A549 (cell line): ENCODE measurements at regions not wholly inside any gene's neighbourhood (a gene's known extent, or its start where the extent isn't known, plus 50 kb on each side); places are given as distances from the start of the nearest gene placed in this dataset.
A peak's percentile ranks its signal among the peaks of the same experiment; 100 is the strongest.

Experiments used
- ATAC-seq, 2 experiments: fragments of 200-7000 bp in 1 of 2; fragments of >200 bp in 1 of 2; cut with Nextera tagmentation in 1 of 2; cut with Tn5 transposase in 1 of 2; 3 replicates each; pipeline versions ENCODE4 v1.8.0 to v1.9.1; 2018 to 2020; ENCODE audit warnings: mild to moderate bottlenecking in 1 of 2, moderate library complexity in 1 of 2
- CTCF ChIA-PET: fragments of 300-600 bp; sonication (Branson Sonifier 250); formaldehyde crosslinking; extraction: SDS; loops from one replicate; lab custom pipeline; 2021; ENCODE audit warnings: antibody characterized with exemption, inconsistent platforms; lab: Yijun Ruan, JAX
- POLR2A ChIA-PET: fragments of 350-600 bp; formaldehyde crosslinking; extraction: SDS; loops from one replicate; lab custom pipeline; 2021; ENCODE audit warnings: antibody characterized with exemption, inconsistent platforms; lab: Yijun Ruan, JAX
- DNase-seq, 2 experiments: peaks; one replicate each; pipeline versions ENCODE4 v3.0.0 to v3.0.0-alpha.2; 2011 to 2016; ENCODE audit warnings: low read depth in 1 of 2, low spot score in 1 of 2
- FAIRE-seq: peaks from 2 replicates; lab custom pipeline; 2011; peaks lifted over from hg19 to GRCh38; lab: Jason Lieb, UNC
- H3K27ac ChIP-seq, 2 experiments: fragments of >200 bp; sonication (Bioruptor Twin); formaldehyde crosslinking; 3 replicates each; pipeline ENCODE4 v1.5.1; 2016 to 2017
- H3K4me1 ChIP-seq: fragments of >200 bp; sonication (Bioruptor Twin); formaldehyde crosslinking; 3 replicates; pipeline ENCODE4 v1.6.1; 2016
- H3K4me2 ChIP-seq: fragments of >200 bp; sonication (Bioruptor Twin); formaldehyde crosslinking; 3 replicates; pipeline ENCODE4 v1.6.1; 2016
- H3K4me3 ChIP-seq: fragments of >200 bp; sonication (Bioruptor Twin); formaldehyde crosslinking; 3 replicates; pipeline ENCODE4 v1.5.1; 2016
- H3K9me3 ChIP-seq: fragments of >200 bp; sonication (Bioruptor Twin); formaldehyde crosslinking; 3 replicates; pipeline ENCODE4 v1.6.1; 2016
- CBX2 ChIP-seq: fragments of 200-600 bp; sonication (generic); IDR thresholded peaks from 2 replicates; pipeline ENCODE4 v1.6.1; 2016; ENCODE audit warnings: low read depth, mild to moderate bottlenecking, borderline replicate concordance
- CBX8 ChIP-seq: fragments of 200-600 bp; sonication (generic); IDR thresholded peaks from 2 replicates; pipeline ENCODE4 v1.6.1; 2016
- CEBPB ChIP-seq, 2 experiments: fragments of >200 bp in 1 of 2; sonication (Bioruptor Twin) in 1 of 2; formaldehyde crosslinking in 1 of 2; IDR thresholded peaks; 2 replicates each; pipeline ENCODE4 v1.6.1; 2012 to 2016
- CHD2 ChIP-seq: fragments of 150-350 bp; IDR thresholded peaks from 2 replicates; pipeline ENCODE4 v1.6.1; 2014; ENCODE audit warnings: low read length; ENCODE audit not compliant: partially characterized antibody
- CHD4 ChIP-seq: fragments of 200-600 bp; sonication (generic); IDR thresholded peaks from 2 replicates; pipeline ENCODE4 v1.6.1; 2016; ENCODE audit warnings: antibody characterized with exemption, mild to moderate bottlenecking, borderline replicate concordance
- EHMT2 ChIP-seq: fragments of 200-600 bp; sonication (generic); IDR thresholded peaks from 2 replicates; pipeline ENCODE4 v1.6.1; 2016; ENCODE audit warnings: antibody characterized with exemption, low read depth, mild to moderate bottlenecking, moderate library complexity
- EP300 ChIP-seq, 2 experiments: fragments of >200 bp; sonication (Bioruptor Twin); formaldehyde crosslinking; IDR thresholded peaks; 2 replicates in 1 of 2; 3 replicates in 1 of 2; pipeline ENCODE4 v1.6.1; 2016 to 2017
- FOSL2 ChIP-seq, 2 experiments: fragments of 450-650 bp in 1 of 2; fragments of >200 bp in 1 of 2; sonication (Bioruptor Twin) in 1 of 2; formaldehyde crosslinking; IDR thresholded peaks; 2 replicates each; pipeline versions ENCODE4 v1.5.0 to v1.6.1; 2016 to 2020; ENCODE audit warnings: mild to moderate bottlenecking in 1 of 2, moderate library complexity in 1 of 2
- HOXA7 ChIP-seq: fragments of 250-450 bp; sonication (Bioruptor Pico); IDR thresholded peaks from 2 replicates; pipeline ENCODE4 v1.5.0; 2020; ENCODE audit warnings: mild to moderate bottlenecking, moderate library complexity
- HOXB5 ChIP-seq: fragments of 250-450 bp; sonication (Bioruptor Pico); IDR thresholded peaks from 2 replicates; pipeline ENCODE4 v1.5.0; 2020; ENCODE audit warnings: mild to moderate bottlenecking, moderate library complexity
- KDM5A ChIP-seq: fragments of 200-600 bp; sonication (generic); IDR thresholded peaks from 2 replicates; pipeline ENCODE4 v1.6.1; 2016; ENCODE audit warnings: antibody characterized with exemption, mild to moderate bottlenecking
- MYC ChIP-seq: IDR thresholded peaks from 2 replicates; pipeline ENCODE4 v1.6.1; 2012; ENCODE audit warnings: mild to moderate bottlenecking, inconsistent platforms, low read length, improper control_type of control experiment, borderline replicate concordance
- NR3C1 ChIP-seq: fragments of >200 bp; sonication (Bioruptor Twin); formaldehyde crosslinking; IDR thresholded peaks from 3 replicates; pipeline ENCODE4 v1.6.1; 2017
- PHF8 ChIP-seq: fragments of 200-600 bp; sonication (generic); IDR thresholded peaks from 2 replicates; pipeline ENCODE4 v1.6.1; 2016; ENCODE audit warnings: low read depth, mild to moderate bottlenecking, antibody characterized with exemption, moderate library complexity, borderline replicate concordance
- POLR2AphosphoS2 ChIP-seq: conservative IDR thresholded peaks from 2 replicates; pipeline ENCODE4 v1.6.1; 2012; ENCODE audit warnings: low read length, improper control_type of control experiment, inconsistent platforms
- RARB ChIP-seq: fragments of 250-450 bp; sonication (Bioruptor Pico); IDR thresholded peaks from 2 replicates; pipeline ENCODE4 v1.8.0; 2021; ENCODE audit warnings: mild to moderate bottlenecking, moderate library complexity
- SREBF2 ChIP-seq: fragments of 450-650 bp; IDR thresholded peaks from 2 replicates; pipeline ENCODE4 v1.6.1; 2014; ENCODE audit warnings: mild to moderate bottlenecking, moderate library complexity
- TFCP2L1 ChIP-seq: fragments of 250-450 bp; sonication (Bioruptor Pico); IDR thresholded peaks from 2 replicates; pipeline ENCODE4 v1.5.0; 2021; ENCODE audit warnings: mild to moderate bottlenecking
- ZNF302 ChIP-seq: fragments of 250-450 bp; sonication (Bioruptor Pico); IDR thresholded peaks from 2 replicates; pipeline ENCODE4 v1.9.0; 2021; ENCODE audit warnings: inconsistent platforms, mild to moderate bottlenecking, moderate library complexity
- WGBS: methylation state at CpG from one replicate; pipeline ENCODE4 v1.1.6; 2017; ENCODE audit errors: missing lambda C conversion rate; 5-methylcytosine and 5-hydroxymethylcytosine counted together
- TF ChIP-seq, protein P1 (sequence below): fragments of 200-600 bp; sonication (generic); IDR thresholded peaks from 2 replicates; pipeline ENCODE4 v1.6.1; 2016; ENCODE audit warnings: antibody characterized with exemption, mild to moderate bottlenecking, moderate library complexity
- TF ChIP-seq, protein P2 (sequence below): fragments of 250-450 bp; sonication (Bioruptor Pico); IDR thresholded peaks from 2 replicates; pipeline ENCODE4 v1.5.0; 2021; ENCODE audit warnings: mild to moderate bottlenecking, moderate library complexity, borderline replicate concordance
- TF ChIP-seq, protein P3 (sequence below): fragments of 250-450 bp; sonication (Bioruptor Pico); IDR thresholded peaks from 2 replicates; pipeline ENCODE4 v1.5.0; 2020; ENCODE audit warnings: low read depth, mild to moderate bottlenecking, moderate library complexity
- TF ChIP-seq, protein P4 (sequence below): fragments of 150-350 bp; IDR thresholded peaks from 2 replicates; pipeline ENCODE4 v1.6.1; 2014; ENCODE audit warnings: low read depth, mild to moderate bottlenecking, low read length
- TF ChIP-seq, protein P5 (sequence below): fragments of 450-650 bp; IDR thresholded peaks from 2 replicates; pipeline ENCODE4 v1.6.1; 2014; ENCODE audit warnings: antibody characterized with exemption

DNA sequence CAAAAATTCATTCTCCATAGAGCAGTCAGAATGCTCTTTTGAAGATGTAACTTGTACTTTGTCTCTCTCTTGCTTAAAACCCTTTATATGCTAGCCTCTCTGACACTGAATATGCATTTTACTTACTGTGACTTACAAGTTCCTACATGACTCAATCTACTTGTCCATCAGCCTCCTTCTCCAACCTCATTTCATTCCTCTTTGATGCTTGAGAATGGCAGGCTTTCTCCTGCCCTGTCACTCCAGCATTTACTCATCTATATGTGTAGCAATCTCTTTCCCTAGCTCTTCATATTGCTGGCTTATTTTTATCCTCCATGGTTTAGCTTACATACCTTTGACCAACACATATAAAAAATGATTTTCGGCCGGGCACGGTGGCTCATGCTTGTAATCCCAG is 561.9 kb downstream of the CCER1 start:
- CTCF ChIA-PET = interaction anchor here (0.9 kb wide), 1 partner anchor 15 kb away, joined by 4 read pairs; no protein-coding TSS in a partner anchor
- DNase-seq (no peak), FAIRE-seq (no peak), ATAC-seq (no peak)
- H3K4me3 ChIP-seq = no peak overlapping the region
- no peak overlapping the region for H3K27ac ChIP-seq
- no peaks in the 10 kb centered on the region for H3K4me1 ChIP-seq
- WGBS = 73% methylated on average over 3 of the region's 3 CpGs
- no peak overlapping the region for H3K4me2 ChIP-seq
- H3K9me3 ChIP-seq = peaks cover 21% of the 10 kb centered on the region
- no peak for TF ChIP-seq CEBPB (IDR thresholded peaks at IDR 0.05)
- TF ChIP-seq HOXB5 (CRISPR knock-in tag) = no peak
- TF ChIP-seq CHD4 = no peak
- TF ChIP-seq CHD2 = no peak
- TF ChIP-seq, protein P1, sequence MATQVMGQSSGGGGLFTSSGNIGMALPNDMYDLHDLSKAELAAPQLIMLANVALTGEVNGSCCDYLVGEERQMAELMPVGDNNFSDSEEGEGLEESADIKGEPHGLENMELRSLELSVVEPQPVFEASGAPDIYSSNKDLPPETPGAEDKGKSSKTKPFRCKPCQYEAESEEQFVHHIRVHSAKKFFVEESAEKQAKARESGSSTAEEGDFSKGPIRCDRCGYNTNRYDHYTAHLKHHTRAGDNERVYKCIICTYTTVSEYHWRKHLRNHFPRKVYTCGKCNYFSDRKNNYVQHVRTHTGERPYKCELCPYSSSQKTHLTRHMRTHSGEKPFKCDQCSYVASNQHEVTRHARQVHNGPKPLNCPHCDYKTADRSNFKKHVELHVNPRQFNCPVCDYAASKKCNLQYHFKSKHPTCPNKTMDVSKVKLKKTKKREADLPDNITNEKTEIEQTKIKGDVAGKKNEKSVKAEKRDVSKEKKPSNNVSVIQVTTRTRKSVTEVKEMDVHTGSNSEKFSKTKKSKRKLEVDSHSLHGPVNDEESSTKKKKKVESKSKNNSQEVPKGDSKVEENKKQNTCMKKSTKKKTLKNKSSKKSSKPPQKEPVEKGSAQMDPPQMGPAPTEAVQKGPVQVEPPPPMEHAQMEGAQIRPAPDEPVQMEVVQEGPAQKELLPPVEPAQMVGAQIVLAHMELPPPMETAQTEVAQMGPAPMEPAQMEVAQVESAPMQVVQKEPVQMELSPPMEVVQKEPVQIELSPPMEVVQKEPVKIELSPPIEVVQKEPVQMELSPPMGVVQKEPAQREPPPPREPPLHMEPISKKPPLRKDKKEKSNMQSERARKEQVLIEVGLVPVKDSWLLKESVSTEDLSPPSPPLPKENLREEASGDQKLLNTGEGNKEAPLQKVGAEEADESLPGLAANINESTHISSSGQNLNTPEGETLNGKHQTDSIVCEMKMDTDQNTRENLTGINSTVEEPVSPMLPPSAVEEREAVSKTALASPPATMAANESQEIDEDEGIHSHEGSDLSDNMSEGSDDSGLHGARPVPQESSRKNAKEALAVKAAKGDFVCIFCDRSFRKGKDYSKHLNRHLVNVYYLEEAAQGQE = no peak
- no peak for TF ChIP-seq EHMT2
- no peak for TF ChIP-seq KDM5A
- POLR2A ChIA-PET = no interaction called here

DNA sequence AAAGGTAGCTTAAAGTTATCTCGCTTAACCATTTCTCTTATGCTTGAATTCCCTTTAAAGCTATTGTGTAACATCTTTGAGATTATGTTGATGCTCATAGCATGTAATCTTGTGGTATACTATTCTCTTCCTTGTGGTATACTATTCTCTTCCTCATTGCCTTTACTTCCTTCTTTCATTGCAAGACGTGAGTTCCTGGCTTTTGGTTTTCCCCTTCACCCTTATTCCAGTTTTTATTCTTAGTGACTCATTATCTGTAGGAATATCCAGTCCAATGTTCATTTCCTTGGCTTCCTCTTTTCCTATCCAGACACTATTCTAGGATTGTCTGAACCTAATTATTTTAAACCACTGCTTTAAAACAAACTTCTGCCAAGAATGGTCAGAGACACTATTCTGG is 564.0 kb downstream of the CCER1 start:
- ATAC-seq = no peak
- no peak overlapping the region for H3K4me3 ChIP-seq
- 37% methylated on average over 2 of the region's 2 CpGs for WGBS
- H3K9me3 ChIP-seq = peaks cover 12% of the 10 kb centered on the region; the same call in 2 of the 3 replicates
- ChIA-PET POLR2A (no interaction called here), CTCF (interaction anchor here (1.4 kb wide), 1 partner anchor 15 kb away, joined by 3 read pairs; no protein-coding TSS in a partner anchor)
- H3K4me1 ChIP-seq = no peaks in the 10 kb centered on the region
- H3K4me2 ChIP-seq = no peak overlapping the region
- H3K27ac ChIP-seq = no peak overlapping the region
- DNase-seq = no peak
- FAIRE-seq = peak; percentile 49
- TF ChIP-seq ZNF302 (CRISPR knock-in tag) = no peak

DNA sequence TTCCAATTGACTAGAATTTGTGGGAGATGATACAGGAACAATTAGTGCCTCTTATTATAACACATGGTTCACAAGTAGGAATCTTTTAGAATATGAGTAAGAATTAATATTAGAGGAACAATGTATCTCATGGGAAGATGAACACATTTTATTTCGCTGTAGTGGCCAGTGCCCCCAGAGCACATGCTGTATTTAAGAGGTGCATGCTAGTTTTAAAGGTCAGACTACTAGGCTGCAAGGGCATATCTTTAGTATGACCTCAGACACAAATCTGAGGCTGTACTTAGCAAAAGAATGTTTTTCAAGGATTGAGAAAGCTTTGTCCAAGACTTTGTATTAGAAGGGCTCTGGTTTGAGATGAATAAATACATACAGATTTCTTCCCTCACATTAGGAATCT is 586.9 kb downstream of the CCER1 start:
- no peak overlapping the region for H3K4me2 ChIP-seq
- no peaks in the 10 kb centered on the region for H3K9me3 ChIP-seq
- DNase-seq (no peak), FAIRE-seq (no peak), ATAC-seq (no peak)
- CTCF ChIA-PET = no interaction called here
- H3K4me1 ChIP-seq = no peaks in the 10 kb centered on the region
- H3K27ac ChIP-seq = no peak overlapping the region
- no peak overlapping the region for H3K4me3 ChIP-seq
- POLR2A ChIA-PET = no interaction called here
- no peak for TF ChIP-seq KDM5A
- TF ChIP-seq SREBF2 = no peak
- TF ChIP-seq PHF8 = no peak
- no peak for TF ChIP-seq HOXA7 (CRISPR knock-in tag)
- TF ChIP-seq FOSL2 (IDR thresholded peaks at IDR 0.05) = no peak
- TF ChIP-seq FOSL2 (CRISPR knock-in tag; IDR thresholded peaks at IDR 0.05) = no peak
- TF ChIP-seq CBX8 = no peak
- TF ChIP-seq, protein P2, sequence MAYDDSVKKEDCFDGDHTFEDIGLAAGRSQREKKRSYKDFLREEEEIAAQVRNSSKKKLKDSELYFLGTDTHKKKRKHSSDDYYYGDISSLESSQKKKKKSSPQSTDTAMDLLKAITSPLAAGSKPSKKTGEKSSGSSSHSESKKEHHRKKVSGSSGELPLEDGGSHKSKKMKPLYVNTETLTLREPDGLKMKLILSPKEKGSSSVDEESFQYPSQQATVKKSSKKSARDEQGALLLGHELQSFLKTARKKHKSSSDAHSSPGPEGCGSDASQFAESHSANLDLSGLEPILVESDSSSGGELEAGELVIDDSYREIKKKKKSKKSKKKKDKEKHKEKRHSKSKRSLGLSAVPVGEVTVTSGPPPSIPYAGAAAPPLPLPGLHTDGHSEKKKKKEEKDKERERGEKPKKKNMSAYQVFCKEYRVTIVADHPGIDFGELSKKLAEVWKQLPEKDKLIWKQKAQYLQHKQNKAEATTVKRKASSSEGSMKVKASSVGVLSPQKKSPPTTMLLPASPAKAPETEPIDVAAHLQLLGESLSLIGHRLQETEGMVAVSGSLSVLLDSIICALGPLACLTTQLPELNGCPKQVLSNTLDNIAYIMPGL (CRISPR knock-in tag) = no peak
- TF ChIP-seq TFCP2L1 = no peak
- TF ChIP-seq, protein P3, sequence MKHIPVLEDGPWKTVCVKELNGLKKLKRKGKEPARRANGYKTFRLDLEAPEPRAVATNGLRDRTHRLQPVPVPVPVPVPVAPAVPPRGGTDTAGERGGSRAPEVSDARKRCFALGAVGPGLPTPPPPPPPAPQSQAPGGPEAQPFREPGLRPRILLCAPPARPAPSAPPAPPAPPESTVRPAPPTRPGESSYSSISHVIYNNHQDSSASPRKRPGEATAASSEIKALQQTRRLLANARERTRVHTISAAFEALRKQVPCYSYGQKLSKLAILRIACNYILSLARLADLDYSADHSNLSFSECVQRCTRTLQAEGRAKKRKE (CRISPR knock-in tag) = no peak
- TF ChIP-seq MYC = no peak
- TF ChIP-seq POLR2AphosphoS2 = no peak
- TF ChIP-seq HOXB5 (CRISPR knock-in tag) = no peak
- no peak for TF ChIP-seq EP300 (IDR thresholded peaks at IDR 0.05)
- TF ChIP-seq, protein P4, sequence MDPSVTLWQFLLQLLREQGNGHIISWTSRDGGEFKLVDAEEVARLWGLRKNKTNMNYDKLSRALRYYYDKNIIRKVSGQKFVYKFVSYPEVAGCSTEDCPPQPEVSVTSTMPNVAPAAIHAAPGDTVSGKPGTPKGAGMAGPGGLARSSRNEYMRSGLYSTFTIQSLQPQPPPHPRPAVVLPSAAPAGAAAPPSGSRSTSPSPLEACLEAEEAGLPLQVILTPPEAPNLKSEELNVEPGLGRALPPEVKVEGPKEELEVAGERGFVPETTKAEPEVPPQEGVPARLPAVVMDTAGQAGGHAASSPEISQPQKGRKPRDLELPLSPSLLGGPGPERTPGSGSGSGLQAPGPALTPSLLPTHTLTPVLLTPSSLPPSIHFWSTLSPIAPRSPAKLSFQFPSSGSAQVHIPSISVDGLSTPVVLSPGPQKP = no peak
- TF ChIP-seq NR3C1 = no peak
- TF ChIP-seq, protein P5, sequence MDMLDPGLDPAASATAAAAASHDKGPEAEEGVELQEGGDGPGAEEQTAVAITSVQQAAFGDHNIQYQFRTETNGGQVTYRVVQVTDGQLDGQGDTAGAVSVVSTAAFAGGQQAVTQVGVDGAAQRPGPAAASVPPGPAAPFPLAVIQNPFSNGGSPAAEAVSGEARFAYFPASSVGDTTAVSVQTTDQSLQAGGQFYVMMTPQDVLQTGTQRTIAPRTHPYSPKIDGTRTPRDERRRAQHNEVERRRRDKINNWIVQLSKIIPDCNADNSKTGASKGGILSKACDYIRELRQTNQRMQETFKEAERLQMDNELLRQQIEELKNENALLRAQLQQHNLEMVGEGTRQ = no peak
- TF ChIP-seq CBX2 = no peak
- TF ChIP-seq RARB (CRISPR knock-in tag) = no peak
- 26% methylated on average over 1 of the region's 1 CpG for WGBS
